ENCODE measurements at regions not wholly inside any gene's neighbourhood (a gene's known extent, or its start where the extent isn't known, plus 50 kb on each side); places are given as distances from the start of the nearest gene placed in this dataset.

GRCh38 chr3:117863146-117863545 is 1153.6 kb downstream of the TUSC7 start:
- Histone ChIP-seq H3K4me3 (ENCODE audit: low read depth in 2 of 2, low read length in 1 of 2) (no peak overlapping the region), H3K9me2 (no peaks in the 10 kb centered on the region), H3K79me2 (ENCODE audit: insufficient read depth) (no peaks in the 10 kb centered on the region), H3K27ac (ENCODE audit: low read depth in 2 of 2, low read length in 1 of 2) (no peak overlapping the region), H3K9ac (no peak overlapping the region), H3K27me3 (ENCODE audit: insufficient read depth) (no peaks in the 10 kb centered on the region), H2AFZ (ENCODE audit: low read depth) (no peak overlapping the region), H3K4me2 (no peak overlapping the region), H3K9me3 (no peaks in the 10 kb centered on the region), H3K36me3 (replicated peaks in 1 of 2; ENCODE audit: control insufficient read depth in 1 of 2, insufficient read depth in 2 of 2, low read length in 1 of 2) (no peaks in the 10 kb centered on the region), H4K20me1 (ENCODE audit: insufficient read depth) (no peaks in the 10 kb centered on the region), H3K4me1 (ENCODE audit: control insufficient read depth in 1 of 2, insufficient read depth in 2 of 2, low read depth in 1 of 2, low read length in 1 of 2) (no peaks in the 10 kb centered on the region), H3F3A (replicated peaks; ENCODE audit: insufficient read depth) (no peaks in the 10 kb centered on the region)
- POLR2A ChIA-PET = no interaction called here
- TF ChIP-seq ELF1 (IDR thresholded peaks at IDR 0.05) (no peak), JUND (IDR thresholded peaks at IDR 0.05) (no peak)
- DNase-seq = no peak
- CTCF ChIA-PET = interaction anchor here (1.1 to 1.3 kb wide), 2 partner anchors 10 to 134 kb away, joined by 3 to 6 read pairs; no protein-coding TSS in a partner anchor
- WGBS (ENCODE audit: low lambda C conversion rate) = 94% methylated on average over 2 of the region's 2 CpGs

DNA sequence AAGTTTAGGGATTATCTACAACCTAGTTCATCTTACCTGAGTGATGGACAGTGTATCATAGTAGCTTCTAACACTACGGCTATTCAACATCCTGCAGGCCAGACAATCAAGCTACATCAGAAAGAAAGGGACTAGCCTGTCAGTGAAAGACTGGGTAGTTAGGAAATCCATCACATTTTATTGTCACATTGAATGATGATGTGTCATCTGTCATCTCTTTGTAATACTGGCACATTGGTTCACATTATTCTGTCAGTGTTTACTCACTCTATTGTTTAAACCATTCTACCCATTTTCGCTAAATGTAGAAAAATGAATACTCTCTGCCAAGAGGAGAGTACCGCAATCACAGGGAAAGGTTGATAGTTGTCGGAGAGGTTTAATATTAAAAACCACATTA is 1155.8 kb downstream of the TUSC7 start:
- TF ChIP-seq CHD2 (IDR thresholded peaks at IDR 0.05; ENCODE audit: low read length, partially characterized antibody) (no peak), RCOR1 (IDR thresholded peaks at IDR 0.05; ENCODE audit: low read length) (no peak)
- TF ChIP-seq, protein P1, sequence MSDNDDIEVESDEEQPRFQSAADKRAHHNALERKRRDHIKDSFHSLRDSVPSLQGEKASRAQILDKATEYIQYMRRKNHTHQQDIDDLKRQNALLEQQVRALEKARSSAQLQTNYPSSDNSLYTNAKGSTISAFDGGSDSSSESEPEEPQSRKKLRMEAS (IDR thresholded peaks at IDR 0.05; ENCODE audit: low read depth) = no peak
- Histone ChIP-seq H3K4me1 (ENCODE audit: control insufficient read depth in 1 of 2, insufficient read depth in 2 of 2, low read depth in 1 of 2, low read length in 1 of 2) (no peaks in the 10 kb centered on the region), H3K79me2 (ENCODE audit: insufficient read depth) (no peaks in the 10 kb centered on the region), H3K4me2 (no peak overlapping the region), H3K27me3 (ENCODE audit: insufficient read depth) (no peaks in the 10 kb centered on the region), H3K9ac (no peak overlapping the region), H3F3A (replicated peaks; ENCODE audit: insufficient read depth) (no peaks in the 10 kb centered on the region), H3K4me3 (ENCODE audit: low read depth in 2 of 2, low read length in 1 of 2) (no peak overlapping the region), H3K27ac (ENCODE audit: low read depth in 2 of 2, low read length in 1 of 2) (no peak overlapping the region), H4K20me1 (ENCODE audit: insufficient read depth) (no peaks in the 10 kb centered on the region), H3K36me3 (replicated peaks in 1 of 2; ENCODE audit: control insufficient read depth in 1 of 2, insufficient read depth in 2 of 2, low read length in 1 of 2) (no peaks in the 10 kb centered on the region), H3K9me2 (no peaks in the 10 kb centered on the region), H2AFZ (ENCODE audit: low read depth) (no peak overlapping the region), H3K9me3 (no peaks in the 10 kb centered on the region)
- WGBS (ENCODE audit: low lambda C conversion rate) = 83% methylated on average over 4 of the region's 4 CpGs
- DNase-seq = no peak
- ChIA-PET POLR2A (no interaction called here), CTCF (no interaction called here)

DNA sequence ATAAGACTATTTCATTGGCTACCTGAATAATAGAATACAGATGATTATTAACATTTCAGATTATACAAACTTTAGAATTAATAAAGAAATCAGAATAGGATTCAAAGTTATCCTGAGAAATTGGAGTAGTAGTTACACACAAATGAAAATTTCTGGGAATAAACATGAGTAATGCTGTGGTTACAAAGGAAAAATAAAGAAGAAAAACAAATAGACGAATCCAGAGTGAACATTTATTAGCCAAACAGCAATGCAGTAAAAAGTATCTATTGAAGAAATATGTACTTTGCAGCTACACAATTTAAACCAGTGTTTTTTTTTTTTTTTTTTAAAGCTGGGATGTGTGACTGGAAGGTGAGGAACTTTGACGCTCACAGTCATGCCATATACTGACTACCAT is 1159.2 kb downstream of the TUSC7 start:
- Histone ChIP-seq H3K9me2 (no peaks in the 10 kb centered on the region), H3K9ac (no peak overlapping the region), H3K27ac (ENCODE audit: low read depth in 2 of 2, low read length in 1 of 2) (no peak overlapping the region), H3K36me3 (replicated peaks in 1 of 2; ENCODE audit: control insufficient read depth in 1 of 2, insufficient read depth in 2 of 2, low read length in 1 of 2) (no peaks in the 10 kb centered on the region), H3K4me3 (ENCODE audit: low read depth in 2 of 2, low read length in 1 of 2) (no peak overlapping the region), H3K4me2 (no peak overlapping the region), H3K9me3 (no peaks in the 10 kb centered on the region), H3K79me2 (ENCODE audit: insufficient read depth) (no peaks in the 10 kb centered on the region), H3F3A (replicated peaks; ENCODE audit: insufficient read depth) (peaks cover 4% of the 10 kb centered on the region), H4K20me1 (ENCODE audit: insufficient read depth) (no peaks in the 10 kb centered on the region), H3K4me1 (ENCODE audit: control insufficient read depth in 1 of 2, insufficient read depth in 2 of 2, low read depth in 1 of 2, low read length in 1 of 2) (no peaks in the 10 kb centered on the region; a peak in 2 of 4 replicates), H2AFZ (ENCODE audit: low read depth) (no peak overlapping the region), H3K27me3 (ENCODE audit: insufficient read depth) (no peaks in the 10 kb centered on the region)
- no peak for DNase-seq
- POLR2A ChIA-PET = no interaction called here
- CTCF ChIA-PET = no interaction called here
- 68% methylated on average over 2 of the region's 2 CpGs for WGBS (ENCODE audit: low lambda C conversion rate)
- TF ChIP-seq RFX5 (IDR thresholded peaks at IDR 0.05; ENCODE audit: low read length) (no peak), NRF1 (IDR thresholded peaks at IDR 0.05; ENCODE audit: low read depth, low read length) (no peak), FOXJ3 (CRISPR knock-in tag; IDR thresholded peaks at IDR 0.05) (no peak), GATA2 (CRISPR knock-in tag; IDR thresholded peaks at IDR 0.05) (no peak), JUND (IDR thresholded peaks at IDR 0.05) (no peak), TEAD4 (IDR thresholded peaks at IDR 0.05; ENCODE audit: borderline replicate concordance, insufficient read depth) (no peak), RAD21 (IDR thresholded peaks at IDR 0.05; ENCODE audit: low read length) (no peak), SMC3 (IDR thresholded peaks at IDR 0.05; ENCODE audit: low read depth, low read length) (no peak), TCF12 (IDR thresholded peaks at IDR 0.05) (no peak), CTCF (IDR thresholded peaks at IDR 0.05) (no peak), MXI1 (IDR thresholded peaks at IDR 0.05; ENCODE audit: low read depth, low read length) (no peak), CHD2 (IDR thresholded peaks at IDR 0.05; ENCODE audit: low read length, partially characterized antibody) (no peak), USF2 (IDR thresholded peaks at IDR 0.05; ENCODE audit: borderline replicate concordance, low read depth, low read length) (no peak), EP300 (IDR thresholded peaks at IDR 0.05; ENCODE audit: borderline replicate concordance in 1 of 2, low read depth in 1 of 2, low read length in 1 of 2) (no peak), PBX3 (IDR thresholded peaks at IDR 0.05) (no peak), ELF1 (IDR thresholded peaks at IDR 0.05) (no peak), GABPA (IDR thresholded peaks at IDR 0.05; ENCODE audit: low read depth) (no peak), RXRA (IDR thresholded peaks at IDR 0.05; ENCODE audit: borderline replicate concordance, low read depth) (no peak)
